HCT116 (cell line): ENCODE measurements at regions not wholly inside any gene's neighbourhood (a gene's known extent, or its start where the extent isn't known, plus 50 kb on each side); places are given as distances from the start of the nearest gene placed in this dataset.

Experiments used
- EZH2 ChIP-seq: fragments of 200-600 bp; sonication (generic); IDR thresholded peaks from 2 replicates; pipeline ENCODE4 v1.6.1; 2017; ENCODE audit warnings: antibody characterized with exemption, mixed run types
- EZH2phosphoT487 ChIP-seq: fragments of 200-600 bp; IDR thresholded peaks from 2 replicates; pipeline ENCODE4 v1.6.1; 2018; ENCODE audit warnings: antibody characterized with exemption, borderline replicate concordance
- POLR2A ChIP-seq: IDR thresholded peaks from 2 replicates; pipeline ENCODE4 v1.7.0; 2011; ENCODE audit warnings: borderline replicate concordance; ENCODE audit not compliant: insufficient read depth, insufficient read length; ENCODE audit errors: extremely low read depth
- ZNF274 ChIP-seq: fragments of 200-500 bp; sonication (Bioruptor generic); IDR thresholded peaks from 2 replicates; pipeline ENCODE4 v1.6.1; 2014; ENCODE audit warnings: mild to moderate bottlenecking, low read depth, low read length, inconsistent platforms
- TF ChIP-seq, protein P1 (sequence below), 3 experiments: fragments of 200-600 bp in 1 of 3; sonication (generic) in 1 of 3; IDR thresholded peaks in 2 of 3; conservative IDR thresholded peaks in 1 of 3; 2 replicates each; pipeline ENCODE4 v1.5.1; 2012 to 2017; ENCODE audit warnings: low read depth in 2 of 3, low read length in 2 of 3, antibody characterized with exemption in 1 of 3, borderline replicate concordance in 1 of 3, control low read depth in 1 of 3, mild to moderate bottlenecking in 1 of 3, mixed read lengths in 1 of 3, mixed run types in 1 of 3, moderate library complexity in 1 of 3; ENCODE audit not compliant: insufficient read depth in 1 of 3

DNA sequence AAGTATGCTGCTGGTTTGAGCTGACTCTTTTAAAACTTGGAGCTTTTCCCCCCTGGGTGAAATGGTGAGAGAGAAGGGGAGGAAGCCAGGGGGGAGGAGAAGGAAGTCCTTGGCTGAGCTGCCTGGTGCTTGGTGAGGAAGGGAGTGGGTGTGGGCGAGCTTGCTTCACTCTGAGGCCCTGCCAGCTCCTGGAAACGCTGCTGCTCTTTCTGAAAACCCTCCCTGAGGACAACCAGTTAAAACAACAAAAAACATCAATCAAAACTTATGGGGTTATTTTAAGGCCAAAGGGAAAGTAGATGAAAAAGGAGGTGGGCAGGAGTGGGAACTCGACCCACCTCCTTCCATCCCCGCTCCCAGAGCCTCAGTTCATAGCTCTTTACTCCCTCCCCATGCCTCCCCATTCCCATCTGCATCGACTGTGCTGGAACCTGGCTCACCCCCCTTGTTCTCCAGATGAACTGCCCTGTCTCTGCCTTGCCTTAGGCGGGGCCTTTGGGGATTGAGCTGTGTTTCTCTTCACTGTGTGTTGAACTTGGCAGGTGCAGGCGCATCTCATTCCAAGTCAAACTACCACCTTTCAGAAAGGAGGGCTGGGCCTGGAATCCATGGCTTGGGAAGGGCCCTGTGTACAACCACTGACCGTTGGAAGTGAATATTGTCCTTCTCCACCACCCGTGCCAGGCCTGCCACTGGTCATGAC, 166.1 kb downstream of the ZNF621 start:
- no peak for TF ChIP-seq POLR2A
- TF ChIP-seq ZNF274, result no peak
- TF ChIP-seq EZH2, result no peak
- TF ChIP-seq, protein P1, sequence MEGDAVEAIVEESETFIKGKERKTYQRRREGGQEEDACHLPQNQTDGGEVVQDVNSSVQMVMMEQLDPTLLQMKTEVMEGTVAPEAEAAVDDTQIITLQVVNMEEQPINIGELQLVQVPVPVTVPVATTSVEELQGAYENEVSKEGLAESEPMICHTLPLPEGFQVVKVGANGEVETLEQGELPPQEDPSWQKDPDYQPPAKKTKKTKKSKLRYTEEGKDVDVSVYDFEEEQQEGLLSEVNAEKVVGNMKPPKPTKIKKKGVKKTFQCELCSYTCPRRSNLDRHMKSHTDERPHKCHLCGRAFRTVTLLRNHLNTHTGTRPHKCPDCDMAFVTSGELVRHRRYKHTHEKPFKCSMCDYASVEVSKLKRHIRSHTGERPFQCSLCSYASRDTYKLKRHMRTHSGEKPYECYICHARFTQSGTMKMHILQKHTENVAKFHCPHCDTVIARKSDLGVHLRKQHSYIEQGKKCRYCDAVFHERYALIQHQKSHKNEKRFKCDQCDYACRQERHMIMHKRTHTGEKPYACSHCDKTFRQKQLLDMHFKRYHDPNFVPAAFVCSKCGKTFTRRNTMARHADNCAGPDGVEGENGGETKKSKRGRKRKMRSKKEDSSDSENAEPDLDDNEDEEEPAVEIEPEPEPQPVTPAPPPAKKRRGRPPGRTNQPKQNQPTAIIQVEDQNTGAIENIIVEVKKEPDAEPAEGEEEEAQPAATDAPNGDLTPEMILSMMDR (IDR thresholded peaks at IDR 0.05 in 2 of 3, conservative IDR thresholded peaks at IDR 0.05 in 1 of 3; ENCODE audit: borderline replicate concordance in 1 of 3, insufficient read depth in 1 of 3, low read depth in 2 of 3, low read length in 2 of 3), result no peak
- no peak for TF ChIP-seq EZH2phosphoT487
